Prostate gland (tissue), 2 donors: ENCODE measurements at regions not wholly inside any gene's neighbourhood (a gene's known extent, or its start where the extent isn't known, plus 50 kb on each side); places are given as distances from the start of the nearest gene placed in this dataset.
"Not testable (repeated sequence)": the region's sequence is repeated elsewhere in the genome, so short reads cannot be mapped to it uniquely, and the experiment has no call there.

Source experiments
- POLR2A ChIP-seq: fragments of 450-650 bp; IDR thresholded peaks from one replicate; pipeline ENCODE4 v1.6.1; 2016; ENCODE audit warnings: antibody characterized with exemption, mild to moderate bottlenecking
- TF ChIP-seq, protein P1 (sequence below), 4 experiments: fragments of 200-600 bp in 2 of 4; fragments of 450-650 bp in 2 of 4; sonication (generic) in 2 of 4; IDR thresholded peaks; 1 replicate in 3 of 4; 2 replicates in 1 of 4; pipeline ENCODE4 v1.5.1; 2016 to 2019; ENCODE audit warnings: antibody characterized with exemption in 4 of 4, mild to moderate bottlenecking in 2 of 4, moderate library complexity in 2 of 4

- TF ChIP-seq, protein P1, sequence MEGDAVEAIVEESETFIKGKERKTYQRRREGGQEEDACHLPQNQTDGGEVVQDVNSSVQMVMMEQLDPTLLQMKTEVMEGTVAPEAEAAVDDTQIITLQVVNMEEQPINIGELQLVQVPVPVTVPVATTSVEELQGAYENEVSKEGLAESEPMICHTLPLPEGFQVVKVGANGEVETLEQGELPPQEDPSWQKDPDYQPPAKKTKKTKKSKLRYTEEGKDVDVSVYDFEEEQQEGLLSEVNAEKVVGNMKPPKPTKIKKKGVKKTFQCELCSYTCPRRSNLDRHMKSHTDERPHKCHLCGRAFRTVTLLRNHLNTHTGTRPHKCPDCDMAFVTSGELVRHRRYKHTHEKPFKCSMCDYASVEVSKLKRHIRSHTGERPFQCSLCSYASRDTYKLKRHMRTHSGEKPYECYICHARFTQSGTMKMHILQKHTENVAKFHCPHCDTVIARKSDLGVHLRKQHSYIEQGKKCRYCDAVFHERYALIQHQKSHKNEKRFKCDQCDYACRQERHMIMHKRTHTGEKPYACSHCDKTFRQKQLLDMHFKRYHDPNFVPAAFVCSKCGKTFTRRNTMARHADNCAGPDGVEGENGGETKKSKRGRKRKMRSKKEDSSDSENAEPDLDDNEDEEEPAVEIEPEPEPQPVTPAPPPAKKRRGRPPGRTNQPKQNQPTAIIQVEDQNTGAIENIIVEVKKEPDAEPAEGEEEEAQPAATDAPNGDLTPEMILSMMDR (IDR thresholded peaks at IDR 0.05) = not testable (repeated sequence)
- TF ChIP-seq POLR2A = not testable (repeated sequence)
Observed at GRCh38 chr10:78606766-78607165, 462.0 kb upstream of the ZMIZ1 start.
